ENCODE measurements at regions not wholly inside any gene's neighbourhood (a gene's known extent, or its start where the extent isn't known, plus 50 kb on each side); places are given as distances from the start of the nearest gene placed in this dataset.

- H3K27ac Mint-ChIP-seq: no peak overlapping the region
- no peak overlapping the region for H2AFZ ChIP-seq (ENCODE audit: low read length)
- H2BK120ac ChIP-seq (ENCODE audit: low read depth, low read length, poor library complexity, severe bottlenecking): no peak overlapping the region
- H3K23me2 ChIP-seq (ENCODE audit: insufficient read length, low read depth, low read length, poor library complexity, severe bottlenecking): no peaks in the 10 kb centered on the region
- no peak overlapping the region for H2BK15ac ChIP-seq (ENCODE audit: low read depth, low read length)
- H3K9me3 ChIP-seq (ENCODE audit: control insufficient read depth, low read depth, low read length): no peaks in the 10 kb centered on the region
- WGBS (ENCODE audit: extremely low coverage, insufficient read length, low lambda C conversion rate): no CpG with 5 or more reads among the region's 3 CpGs
- H3K23ac ChIP-seq (ENCODE audit: insufficient read length, low read depth, low read length): no peak overlapping the region
- no peaks in the 10 kb centered on the region for H3K4me1 Mint-ChIP-seq
- H2BK12ac ChIP-seq (ENCODE audit: insufficient read length, low read depth, low read length): no peak overlapping the region
- no peaks in the 10 kb centered on the region for H3K27me3 ChIP-seq (ENCODE audit: insufficient read depth, low read length)
- no peak overlapping the region for H4K8ac ChIP-seq (replicated peaks; ENCODE audit: insufficient read length, low read depth, low read length)
- H3K9ac ChIP-seq (ENCODE audit: extremely low read depth, insufficient read length, low read length): no peak overlapping the region
- H4K20me1 ChIP-seq (ENCODE audit: control insufficient read depth, insufficient read depth, insufficient read length): no peaks in the 10 kb centered on the region
- no peak overlapping the region for H3T11ph ChIP-seq (ENCODE audit: low read length)
- H3K4me2 ChIP-seq (ENCODE audit: insufficient read depth, insufficient read length, low read length): no peak overlapping the region
- no peak overlapping the region for H2AK5ac ChIP-seq (ENCODE audit: insufficient read length, low read length)
- H4K91ac ChIP-seq (ENCODE audit: insufficient read length, low read depth, low read length): no peak overlapping the region
- no peaks in the 10 kb centered on the region for H3K79me1 ChIP-seq (ENCODE audit: insufficient read depth, low read depth, low read length, poor library complexity, severe bottlenecking)
- no peak for DNase-seq
- no peaks in the 10 kb centered on the region for H3K4me1 ChIP-seq (ENCODE audit: insufficient read depth, low read length)
- no peaks in the 10 kb centered on the region for H3K27me3 Mint-ChIP-seq (ENCODE audit: low read depth)
- no peak overlapping the region for H3K4ac ChIP-seq (ENCODE audit: low read depth, low read length)
- H3K27ac ChIP-seq (ENCODE audit: insufficient read length, low read depth, low read length): no peak overlapping the region
- no peak overlapping the region for H3K56ac ChIP-seq (ENCODE audit: insufficient read length, low read depth, low read length)
- H4K5ac ChIP-seq (ENCODE audit: insufficient read length, low read depth, low read length): no peak overlapping the region
- no peaks in the 10 kb centered on the region for H3K79me2 ChIP-seq (ENCODE audit: insufficient read depth, low read length)
- H2BK20ac ChIP-seq (ENCODE audit: low read depth, low read length, poor library complexity, severe bottlenecking): no peak overlapping the region
- no peaks in the 10 kb centered on the region for H3K36me3 Mint-ChIP-seq (ENCODE audit: insufficient read depth in 1 of 3, low read depth in 3 of 3)
- H3K14ac ChIP-seq (ENCODE audit: insufficient read depth, low read length): no peak overlapping the region
- no peaks in the 10 kb centered on the region for H3K9me3 Mint-ChIP-seq
- no peak overlapping the region for H3K18ac ChIP-seq (ENCODE audit: insufficient read length, low read depth, low read length)
- no peak overlapping the region for H3K4me3 Mint-ChIP-seq
- no peak overlapping the region for H2BK5ac ChIP-seq (ENCODE audit: insufficient read length, low read length)
- TF ChIP-seq, protein P1, sequence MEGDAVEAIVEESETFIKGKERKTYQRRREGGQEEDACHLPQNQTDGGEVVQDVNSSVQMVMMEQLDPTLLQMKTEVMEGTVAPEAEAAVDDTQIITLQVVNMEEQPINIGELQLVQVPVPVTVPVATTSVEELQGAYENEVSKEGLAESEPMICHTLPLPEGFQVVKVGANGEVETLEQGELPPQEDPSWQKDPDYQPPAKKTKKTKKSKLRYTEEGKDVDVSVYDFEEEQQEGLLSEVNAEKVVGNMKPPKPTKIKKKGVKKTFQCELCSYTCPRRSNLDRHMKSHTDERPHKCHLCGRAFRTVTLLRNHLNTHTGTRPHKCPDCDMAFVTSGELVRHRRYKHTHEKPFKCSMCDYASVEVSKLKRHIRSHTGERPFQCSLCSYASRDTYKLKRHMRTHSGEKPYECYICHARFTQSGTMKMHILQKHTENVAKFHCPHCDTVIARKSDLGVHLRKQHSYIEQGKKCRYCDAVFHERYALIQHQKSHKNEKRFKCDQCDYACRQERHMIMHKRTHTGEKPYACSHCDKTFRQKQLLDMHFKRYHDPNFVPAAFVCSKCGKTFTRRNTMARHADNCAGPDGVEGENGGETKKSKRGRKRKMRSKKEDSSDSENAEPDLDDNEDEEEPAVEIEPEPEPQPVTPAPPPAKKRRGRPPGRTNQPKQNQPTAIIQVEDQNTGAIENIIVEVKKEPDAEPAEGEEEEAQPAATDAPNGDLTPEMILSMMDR (conservative IDR thresholded peaks at IDR 0.05): no peak
These were observed 834.1 kb upstream of the C9orf72 start for GRCh38 chr9:28407351-28407750.

All from H9 (cell line).